H4 (cell line): ENCODE measurements at regions not wholly inside any gene's neighbourhood (a gene's known extent, or its start where the extent isn't known, plus 50 kb on each side); places are given as distances from the start of the nearest gene placed in this dataset.
"Not testable (repeated sequence)": the region's sequence is repeated elsewhere in the genome, so short reads cannot be mapped to it uniquely, and the experiment has no call there.

Experiments used
- DNase-seq: peaks from one replicate; pipeline ENCODE4 v3.0.0-alpha.2; 2015; ENCODE audit warnings: low spot score

DNA sequence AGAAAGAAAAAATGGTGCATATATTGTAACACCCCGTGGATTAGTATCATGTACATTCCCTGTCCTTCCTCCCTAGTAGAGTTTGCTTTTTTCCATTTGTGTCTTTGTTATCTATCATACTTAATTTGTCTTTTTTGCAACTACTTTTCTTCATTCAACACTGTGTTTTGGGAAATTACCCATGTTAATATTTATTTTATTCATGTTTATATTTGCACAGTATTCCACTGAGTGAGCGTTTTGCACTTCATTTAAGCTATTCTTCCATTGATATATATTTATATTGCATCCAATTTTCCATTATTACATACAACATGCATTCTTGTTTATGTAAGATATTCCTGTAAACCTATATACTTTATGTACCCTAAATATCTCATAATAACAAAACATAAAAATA, 57.6 kb upstream of the FAM171A1 start:
- DNase-seq, result no peak

DNA sequence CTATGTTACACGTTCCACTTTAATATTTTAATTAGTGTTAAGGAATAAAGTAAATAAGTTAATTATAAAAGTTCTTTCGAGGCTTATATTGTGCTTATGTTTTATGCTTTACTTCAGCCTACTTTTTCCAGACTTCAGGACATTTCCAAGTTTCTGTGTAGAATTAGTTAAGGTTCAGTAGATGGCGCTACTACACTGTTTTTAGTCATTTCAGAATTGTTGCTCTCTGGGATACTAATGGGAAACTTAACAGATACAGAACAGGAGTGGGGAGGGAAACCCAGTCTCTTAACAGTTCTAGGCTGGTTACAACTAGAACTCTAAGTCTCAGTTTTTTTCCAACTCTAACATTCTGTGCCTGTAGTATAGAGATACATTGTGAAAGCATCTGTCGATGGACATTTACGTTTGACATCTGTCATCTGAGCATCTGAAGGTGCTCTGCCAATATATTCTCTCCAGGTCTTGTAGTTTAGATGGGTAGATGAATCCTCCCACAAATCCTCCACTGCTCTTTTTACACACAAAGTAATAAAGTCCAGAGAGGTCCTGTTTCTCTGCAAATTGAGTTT, 56.8 kb upstream of the FAM171A1 start:
- DNase-seq, result peak; percentile 47

- no peak for DNase-seq
These were observed 55.5 kb upstream of the FAM171A1 start for GRCh38 chr10:15426558-15426957.

DNA sequence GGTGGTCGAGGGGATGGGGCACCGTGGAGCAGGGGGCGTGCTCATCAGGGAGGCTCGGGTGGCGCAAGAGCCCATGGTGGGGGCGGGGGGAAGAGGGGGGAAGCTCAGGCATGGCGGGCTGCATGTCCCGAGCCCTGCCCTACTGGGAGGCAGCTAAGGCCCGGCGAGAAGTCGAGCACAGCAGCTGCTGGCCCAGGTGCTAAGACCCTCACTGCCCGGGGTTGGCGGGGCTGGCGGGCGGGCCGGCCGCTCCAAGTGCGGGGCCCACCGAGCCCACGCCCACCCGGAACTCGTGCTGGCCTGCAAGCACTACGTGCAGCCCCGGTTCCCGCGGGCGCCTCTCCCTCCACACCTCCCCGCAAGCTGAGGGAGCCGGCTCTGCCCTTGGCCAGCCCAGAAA, 55.0 kb upstream of the FAM171A1 start:
- DNase-seq, result no peak

DNA sequence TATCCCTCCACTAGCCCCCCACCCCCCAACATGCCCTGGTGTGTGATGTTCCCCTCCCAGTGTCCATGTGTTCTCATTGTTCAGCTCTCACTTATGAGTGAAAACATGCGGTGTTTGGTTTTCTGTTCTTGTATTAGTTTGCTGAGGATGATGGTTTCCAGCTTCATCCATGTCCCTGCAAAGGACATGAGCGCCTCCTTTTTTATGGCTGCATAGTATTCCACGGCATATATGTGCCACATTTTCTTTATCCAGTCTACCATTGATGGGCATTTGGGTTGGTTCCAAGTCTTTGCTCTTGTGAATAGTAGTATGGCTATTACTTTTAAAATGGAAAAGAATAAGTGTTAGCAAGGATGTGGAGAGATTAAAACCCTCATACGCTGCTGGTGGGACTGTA, 50.8 kb upstream of the FAM171A1 start:
- not testable (repeated sequence) for DNase-seq
